ENCODE measurements at regions not wholly inside any gene's neighbourhood (a gene's known extent, or its start where the extent isn't known, plus 50 kb on each side); places are given as distances from the start of the nearest gene placed in this dataset.

- no peak for TF ChIP-seq POLR2A (IDR thresholded peaks at IDR 0.05)
- no peak for TF ChIP-seq CTCF (IDR thresholded peaks at IDR 0.05)
Measured at GRCh38 chr14:106037380-106037779, 511.0 kb downstream of the TMEM121 start.

Data from body of pancreas (tissue), 4 donors.